SK-N-SH treated with all-trans-retinoic acid at 6 μM for 48 hours (cell line): ENCODE measurements at regions not wholly inside any gene's neighbourhood (a gene's known extent, or its start where the extent isn't known, plus 50 kb on each side); places are given as distances from the start of the nearest gene placed in this dataset.
"Not testable (repeated sequence)": the region's sequence is repeated elsewhere in the genome, so short reads cannot be mapped to it uniquely, and the experiment has no call there.

Experiments used
- ATAC-seq: fragments of 200-7000 bp; cut with Tn5 transposase; 3 replicates; pipeline ENCODE4 v1.9.1; 2020; ENCODE audit warnings: mild to moderate bottlenecking, moderate library complexity
- ARNTL ChIP-seq: fragments of 450-650 bp; formaldehyde crosslinking; IDR thresholded peaks from 2 replicates; pipeline ENCODE4 v1.5.0; 2020; ENCODE audit warnings: low read depth, mild to moderate bottlenecking, moderate library complexity, borderline replicate concordance
- BACH2 ChIP-seq: fragments of 250-450 bp; sonication (Bioruptor Pico); IDR thresholded peaks from 2 replicates; pipeline ENCODE4 v1.9.0; 2021; ENCODE audit warnings: mild to moderate bottlenecking, borderline replicate concordance
- CSDC2 ChIP-seq: fragments of 250-450 bp; sonication (Bioruptor Pico); IDR thresholded peaks from 2 replicates; pipeline ENCODE4 v1.5.0; 2020; ENCODE audit warnings: mild to moderate bottlenecking, moderate library complexity
- GLIS3 ChIP-seq: fragments of 250-450 bp; sonication (Bioruptor Pico); IDR thresholded peaks from 2 replicates; pipeline ENCODE4 v1.5.0; 2020; ENCODE audit warnings: mild to moderate bottlenecking, moderate library complexity
- ISL1 ChIP-seq: fragments of 250-450 bp; sonication (Bioruptor Pico); IDR thresholded peaks from 2 replicates; pipeline ENCODE4 v2.1.2; 2022; ENCODE audit warnings: mild to moderate bottlenecking, moderate library complexity
- OSR1 ChIP-seq: fragments of 250-450 bp; sonication (Bioruptor Pico); IDR thresholded peaks from 2 replicates; pipeline ENCODE4 v1.8.0; 2022; ENCODE audit warnings: moderate library complexity, mild to moderate bottlenecking, inconsistent platforms
- PPARA ChIP-seq: fragments of 250-450 bp; sonication (Bioruptor Pico); IDR thresholded peaks from 2 replicates; pipeline ENCODE4 v1.5.0; 2020; ENCODE audit warnings: mild to moderate bottlenecking, borderline replicate concordance
- RARB ChIP-seq: fragments of 250-450 bp; sonication (Bioruptor Pico); IDR thresholded peaks from 2 replicates; pipeline ENCODE4 v1.8.0; 2021; ENCODE audit warnings: mild to moderate bottlenecking, moderate library complexity
- TCF4 ChIP-seq: fragments of 250-450 bp; sonication (Bioruptor Pico); IDR thresholded peaks from 2 replicates; pipeline ENCODE4 v1.8.0; 2021; ENCODE audit warnings: mild to moderate bottlenecking, moderate library complexity, borderline replicate concordance
- TOX ChIP-seq: fragments of 250-450 bp; sonication (Bioruptor Pico); IDR thresholded peaks from 2 replicates; pipeline ENCODE4 v1.8.0; 2021; ENCODE audit warnings: mild to moderate bottlenecking, moderate library complexity, borderline replicate concordance
- ZC3H10 ChIP-seq: fragments of 250-450 bp; sonication (Bioruptor Pico); IDR thresholded peaks from 2 replicates; pipeline ENCODE4 v1.5.1; 2021; ENCODE audit warnings: mild to moderate bottlenecking, moderate library complexity
- ZFP3 ChIP-seq: fragments of 250-450 bp; sonication (Bioruptor Pico); IDR thresholded peaks from 2 replicates; pipeline ENCODE4 v1.5.0; 2020; ENCODE audit warnings: mild to moderate bottlenecking, moderate library complexity
- ZFP30 ChIP-seq: fragments of 450-650 bp; formaldehyde crosslinking; IDR thresholded peaks from 2 replicates; pipeline ENCODE4 v1.5.0; 2022; ENCODE audit warnings: mild to moderate bottlenecking, moderate library complexity
- ZNF565 ChIP-seq: fragments of 450-650 bp; formaldehyde crosslinking; conservative IDR thresholded peaks from 2 replicates; pipeline ENCODE4 v1.5.0; 2020; ENCODE audit warnings: low read depth, mild to moderate bottlenecking, moderate library complexity
- ZNF8 ChIP-seq: fragments of 450-650 bp; formaldehyde crosslinking; IDR thresholded peaks from 2 replicates; pipeline ENCODE4 v1.5.0; 2020; ENCODE audit warnings: mild to moderate bottlenecking, moderate library complexity
- TF ChIP-seq, protein P1 (sequence below): fragments of 250-450 bp; sonication (Bioruptor Pico); IDR thresholded peaks from 2 replicates; pipeline ENCODE4 v1.5.1; 2021; ENCODE audit warnings: mild to moderate bottlenecking, moderate library complexity
- TF ChIP-seq, protein P2 (sequence below): fragments of 250-450 bp; sonication (Bioruptor Pico); IDR thresholded peaks from 2 replicates; pipeline ENCODE4 v1.8.0; 2021; ENCODE audit warnings: low read depth, mild to moderate bottlenecking, moderate library complexity, borderline replicate concordance
- TF ChIP-seq, protein P3 (sequence below): fragments of 250-450 bp; sonication (Bioruptor Pico); IDR thresholded peaks from 2 replicates; pipeline ENCODE4 v1.5.1; 2020; ENCODE audit warnings: low read depth, mild to moderate bottlenecking, moderate library complexity
- TF ChIP-seq, protein P4 (sequence below): fragments of 250-450 bp; sonication (Bioruptor Pico); IDR thresholded peaks from 2 replicates; pipeline ENCODE4 v1.8.0; 2020; ENCODE audit warnings: mild to moderate bottlenecking, moderate library complexity, borderline replicate concordance

DNA sequence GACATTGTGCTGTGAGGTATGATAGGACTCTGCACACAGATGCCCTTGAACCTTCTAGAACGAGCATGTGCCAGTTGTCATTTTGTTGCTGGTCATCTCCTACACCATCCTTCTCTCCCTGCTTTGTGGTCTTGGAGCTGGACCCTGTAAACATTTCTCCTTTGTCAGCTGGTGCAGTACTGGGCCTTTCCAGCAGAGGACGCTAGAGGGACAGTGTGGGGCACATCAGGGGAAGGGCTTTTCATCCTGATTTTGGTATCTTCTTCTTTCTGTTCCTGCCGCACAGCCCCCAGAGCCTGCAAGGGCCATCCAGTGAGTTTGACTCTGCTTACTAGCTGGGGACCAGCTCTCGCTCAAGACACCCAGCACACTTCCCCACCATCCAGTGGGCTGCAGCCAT is 484.6 kb downstream of the AACS start:
- no peak for ATAC-seq
- TF ChIP-seq ZFP3 (CRISPR knock-in tag) (no peak), BACH2 (CRISPR knock-in tag) (no peak)
- TF ChIP-seq, all 23 proteins: peak for 0

DNA sequence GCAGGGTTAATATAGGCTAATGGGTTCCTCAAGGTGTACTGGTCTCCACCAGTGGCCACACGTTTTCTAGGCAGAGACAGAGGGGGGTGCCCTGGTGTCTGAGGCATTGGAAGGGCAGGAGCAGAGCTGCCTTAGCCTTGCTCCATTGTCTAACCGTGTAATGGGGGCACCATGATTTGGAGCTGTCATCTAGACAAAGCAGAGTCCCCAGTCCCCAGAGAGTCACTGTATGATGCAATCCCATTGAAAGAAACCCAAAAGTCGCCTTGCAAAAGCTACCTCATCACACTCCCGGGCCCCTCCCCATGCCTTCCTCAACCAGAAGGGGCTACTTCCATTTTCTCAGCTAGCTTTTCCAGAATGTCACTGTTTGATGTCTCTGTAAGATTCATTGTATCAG is 487.1 kb downstream of the AACS start:
- TF ChIP-seq ZC3H10 (no peak), ZFP3 (CRISPR knock-in tag) (no peak), PPARA (CRISPR knock-in tag) (no peak), GLIS3 (CRISPR knock-in tag) (no peak), BACH2 (CRISPR knock-in tag) (no peak), RARB (CRISPR knock-in tag) (no peak), ZFP30 (CRISPR knock-in tag) (no peak), TOX (no peak)
- TF ChIP-seq, protein P1, sequence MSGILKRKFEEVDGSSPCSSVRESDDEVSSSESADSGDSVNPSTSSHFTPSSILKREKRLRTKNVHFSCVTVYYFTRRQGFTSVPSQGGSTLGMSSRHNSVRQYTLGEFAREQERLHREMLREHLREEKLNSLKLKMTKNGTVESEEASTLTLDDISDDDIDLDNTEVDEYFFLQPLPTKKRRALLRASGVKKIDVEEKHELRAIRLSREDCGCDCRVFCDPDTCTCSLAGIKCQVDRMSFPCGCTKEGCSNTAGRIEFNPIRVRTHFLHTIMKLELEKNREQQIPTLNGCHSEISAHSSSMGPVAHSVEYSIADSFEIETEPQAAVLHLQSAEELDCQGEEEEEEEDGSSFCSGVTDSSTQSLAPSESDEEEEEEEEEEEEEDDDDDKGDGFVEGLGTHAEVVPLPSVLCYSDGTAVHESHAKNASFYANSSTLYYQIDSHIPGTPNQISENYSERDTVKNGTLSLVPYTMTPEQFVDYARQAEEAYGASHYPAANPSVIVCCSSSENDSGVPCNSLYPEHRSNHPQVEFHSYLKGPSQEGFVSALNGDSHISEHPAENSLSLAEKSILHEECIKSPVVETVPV: no peak
- TF ChIP-seq, protein P2, sequence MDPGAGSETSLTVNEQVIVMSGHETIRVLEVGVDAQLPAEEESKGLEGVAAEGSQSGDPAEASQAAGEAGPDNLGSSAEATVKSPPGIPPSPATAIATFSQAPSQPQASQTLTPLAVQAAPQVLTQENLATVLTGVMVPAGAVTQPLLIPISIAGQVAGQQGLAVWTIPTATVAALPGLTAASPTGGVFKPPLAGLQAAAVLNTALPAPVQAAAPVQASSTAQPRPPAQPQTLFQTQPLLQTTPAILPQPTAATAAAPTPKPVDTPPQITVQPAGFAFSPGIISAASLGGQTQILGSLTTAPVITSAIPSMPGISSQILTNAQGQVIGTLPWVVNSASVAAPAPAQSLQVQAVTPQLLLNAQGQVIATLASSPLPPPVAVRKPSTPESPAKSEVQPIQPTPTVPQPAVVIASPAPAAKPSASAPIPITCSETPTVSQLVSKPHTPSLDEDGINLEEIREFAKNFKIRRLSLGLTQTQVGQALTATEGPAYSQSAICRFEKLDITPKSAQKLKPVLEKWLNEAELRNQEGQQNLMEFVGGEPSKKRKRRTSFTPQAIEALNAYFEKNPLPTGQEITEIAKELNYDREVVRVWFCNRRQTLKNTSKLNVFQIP (CRISPR knock-in tag): no peak
- TF ChIP-seq, protein P3, sequence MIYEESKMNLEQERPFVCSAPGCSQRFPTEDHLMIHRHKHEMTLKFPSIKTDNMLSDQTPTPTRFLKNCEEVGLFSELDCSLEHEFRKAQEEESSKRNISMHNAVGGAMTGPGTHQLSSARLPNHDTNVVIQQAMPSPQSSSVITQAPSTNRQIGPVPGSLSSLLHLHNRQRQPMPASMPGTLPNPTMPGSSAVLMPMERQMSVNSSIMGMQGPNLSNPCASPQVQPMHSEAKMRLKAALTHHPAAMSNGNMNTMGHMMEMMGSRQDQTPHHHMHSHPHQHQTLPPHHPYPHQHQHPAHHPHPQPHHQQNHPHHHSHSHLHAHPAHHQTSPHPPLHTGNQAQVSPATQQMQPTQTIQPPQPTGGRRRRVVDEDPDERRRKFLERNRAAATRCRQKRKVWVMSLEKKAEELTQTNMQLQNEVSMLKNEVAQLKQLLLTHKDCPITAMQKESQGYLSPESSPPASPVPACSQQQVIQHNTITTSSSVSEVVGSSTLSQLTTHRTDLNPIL (CRISPR knock-in tag): no peak
- ATAC-seq: no peak

DNA sequence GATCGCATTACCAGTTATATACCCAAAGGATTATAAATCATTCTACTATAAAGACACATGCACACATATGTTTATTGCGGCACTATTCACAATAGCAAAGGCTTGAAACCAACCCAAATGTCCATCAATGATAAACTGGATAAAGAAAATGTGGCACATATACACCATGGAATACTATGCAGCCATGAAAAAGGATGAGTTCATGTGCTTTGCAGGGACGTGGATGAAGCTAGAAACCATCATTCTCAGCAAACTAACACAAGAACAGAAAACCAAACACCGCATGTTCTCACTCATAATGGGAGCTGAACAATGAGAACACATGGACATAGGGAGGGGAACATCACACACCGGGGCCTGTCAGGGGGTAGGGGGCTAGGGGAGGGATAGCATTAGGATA is 495.8 kb downstream of the AACS start:
- not testable (repeated sequence) for ATAC-seq

DNA sequence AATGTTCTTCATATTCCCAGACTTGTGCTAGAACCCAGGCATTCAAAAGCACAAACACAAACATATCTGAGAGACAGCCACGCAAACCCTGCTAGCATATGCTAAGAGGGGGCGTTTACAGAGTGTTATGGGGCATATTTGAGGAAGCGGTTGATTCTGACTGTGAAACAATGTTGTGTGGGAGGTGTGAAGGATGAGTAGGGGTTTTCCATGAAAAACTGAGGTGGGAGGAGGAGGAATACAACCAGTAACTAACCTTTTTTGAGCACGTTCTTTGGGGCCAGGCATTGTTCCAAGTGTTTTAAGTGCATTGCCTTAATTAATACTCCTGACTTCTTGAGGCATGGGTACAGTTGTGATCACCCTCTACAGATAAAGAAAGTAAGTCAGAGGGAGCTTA is 499.5 kb downstream of the AACS start:
- no peak for ATAC-seq

More for the DNA sequence above, 499.5 kb downstream of the AACS start:
- TF ChIP-seq ISL1 (CRISPR knock-in tag) (no peak), ZNF565 (CRISPR knock-in tag) (no peak), ZFP30 (CRISPR knock-in tag) (no peak), OSR1 (CRISPR knock-in tag) (no peak), CSDC2 (no peak), TCF4 (CRISPR knock-in tag) (no peak), ZC3H10 (no peak), ZNF8 (CRISPR knock-in tag) (no peak), BACH2 (CRISPR knock-in tag) (no peak), RARB (CRISPR knock-in tag) (no peak), ZFP3 (CRISPR knock-in tag) (no peak), ARNTL (no peak), GLIS3 (CRISPR knock-in tag) (no peak)
- TF ChIP-seq, protein P3 (CRISPR knock-in tag): no peak
- TF ChIP-seq, protein P1: no peak
- TF ChIP-seq, protein P4, sequence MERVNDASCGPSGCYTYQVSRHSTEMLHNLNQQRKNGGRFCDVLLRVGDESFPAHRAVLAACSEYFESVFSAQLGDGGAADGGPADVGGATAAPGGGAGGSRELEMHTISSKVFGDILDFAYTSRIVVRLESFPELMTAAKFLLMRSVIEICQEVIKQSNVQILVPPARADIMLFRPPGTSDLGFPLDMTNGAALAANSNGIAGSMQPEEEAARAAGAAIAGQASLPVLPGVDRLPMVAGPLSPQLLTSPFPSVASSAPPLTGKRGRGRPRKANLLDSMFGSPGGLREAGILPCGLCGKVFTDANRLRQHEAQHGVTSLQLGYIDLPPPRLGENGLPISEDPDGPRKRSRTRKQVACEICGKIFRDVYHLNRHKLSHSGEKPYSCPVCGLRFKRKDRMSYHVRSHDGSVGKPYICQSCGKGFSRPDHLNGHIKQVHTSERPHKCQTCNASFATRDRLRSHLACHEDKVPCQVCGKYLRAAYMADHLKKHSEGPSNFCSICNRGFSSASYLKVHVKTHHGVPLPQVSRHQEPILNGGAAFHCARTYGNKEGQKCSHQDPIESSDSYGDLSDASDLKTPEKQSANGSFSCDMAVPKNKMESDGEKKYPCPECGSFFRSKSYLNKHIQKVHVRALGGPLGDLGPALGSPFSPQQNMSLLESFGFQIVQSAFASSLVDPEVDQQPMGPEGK: no peak
- TF ChIP-seq, protein P2 (CRISPR knock-in tag): no peak
